HG03460 (cell line): ENCODE measurements at regions not wholly inside any gene's neighbourhood (a gene's known extent, or its start where the extent isn't known, plus 50 kb on each side); places are given as distances from the start of the nearest gene placed in this dataset.

Experiments used
- ATAC-seq: cut with Tn5 transposase; IDR thresholded peaks from one replicate; pipeline ENCODE4 v1.9.1; 2021; ENCODE audit not compliant: unreplicated experiment

DNA sequence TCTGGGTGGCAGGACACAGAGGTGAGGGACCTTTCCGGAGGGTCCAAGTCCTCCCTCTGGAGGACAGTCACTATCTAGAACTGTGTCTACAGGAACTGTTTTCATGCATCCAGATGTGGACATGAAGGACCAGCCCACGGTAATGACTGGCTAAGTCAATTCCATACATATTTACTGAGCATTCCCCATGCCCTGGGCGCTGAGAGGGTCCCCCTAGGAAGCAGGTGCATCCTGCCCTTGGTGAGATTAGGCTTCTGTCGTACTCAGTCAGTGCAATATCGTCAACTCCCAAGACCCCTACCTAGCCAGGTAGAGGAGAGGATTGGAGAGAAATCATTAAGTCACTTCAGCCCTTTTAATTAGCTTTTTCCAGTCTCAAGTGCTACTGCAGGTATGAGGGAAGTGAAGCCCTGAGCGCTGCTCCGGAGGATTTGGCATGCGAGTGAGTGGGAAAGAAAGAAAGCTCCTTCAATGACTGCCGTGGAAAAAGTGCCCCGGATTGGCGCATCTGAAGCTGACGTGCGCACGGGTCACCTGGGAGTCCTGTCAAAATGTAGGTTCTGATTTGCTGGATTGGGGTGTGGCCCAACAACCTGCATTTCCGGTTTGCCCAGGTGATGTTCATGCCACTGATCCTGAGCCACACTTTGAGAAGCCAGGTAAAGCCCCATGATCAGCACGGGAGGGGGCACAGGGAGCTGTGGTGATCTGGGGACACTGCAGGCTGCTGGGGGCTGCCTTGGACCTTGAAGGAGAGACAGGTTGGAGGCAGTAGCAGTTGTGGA, 367.4 kb upstream of the TNRC6C start:
- ATAC-seq = no peak

DNA sequence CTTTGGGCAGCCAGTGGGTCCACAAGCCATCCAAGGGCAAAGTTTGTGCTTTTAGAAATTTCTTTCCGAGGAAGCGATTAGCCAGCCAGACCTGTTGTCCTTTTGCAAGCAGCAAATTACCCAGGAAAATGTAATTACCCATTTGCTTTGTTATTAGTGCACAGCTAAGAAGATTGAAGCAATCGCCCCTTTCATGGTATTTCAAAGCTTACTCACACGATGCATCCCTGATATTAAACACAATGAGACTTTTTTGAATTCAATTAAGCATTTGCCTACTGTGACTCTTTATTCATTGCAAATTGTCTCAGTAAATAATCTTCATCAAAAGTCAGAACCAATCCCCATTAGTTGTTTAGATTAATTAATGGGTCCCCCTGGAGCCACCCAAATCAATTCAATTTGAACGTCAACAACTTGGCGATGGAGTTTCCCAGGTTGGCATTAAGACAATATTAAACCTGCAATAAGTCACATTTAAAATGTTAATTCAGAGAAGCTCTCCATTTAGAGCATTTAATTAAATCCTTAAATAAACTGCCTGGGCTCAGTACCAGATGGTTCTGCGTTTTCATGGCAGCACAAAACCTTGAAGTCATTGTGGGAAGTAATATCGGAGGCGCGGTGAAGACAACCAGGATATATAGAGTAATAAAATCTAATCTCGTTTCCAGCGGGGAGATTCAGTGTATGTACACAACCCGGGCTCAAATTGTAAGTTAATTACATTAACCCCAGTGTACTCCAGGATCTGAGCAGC, 366.2 kb upstream of the TNRC6C start:
- no peak for ATAC-seq

DNA sequence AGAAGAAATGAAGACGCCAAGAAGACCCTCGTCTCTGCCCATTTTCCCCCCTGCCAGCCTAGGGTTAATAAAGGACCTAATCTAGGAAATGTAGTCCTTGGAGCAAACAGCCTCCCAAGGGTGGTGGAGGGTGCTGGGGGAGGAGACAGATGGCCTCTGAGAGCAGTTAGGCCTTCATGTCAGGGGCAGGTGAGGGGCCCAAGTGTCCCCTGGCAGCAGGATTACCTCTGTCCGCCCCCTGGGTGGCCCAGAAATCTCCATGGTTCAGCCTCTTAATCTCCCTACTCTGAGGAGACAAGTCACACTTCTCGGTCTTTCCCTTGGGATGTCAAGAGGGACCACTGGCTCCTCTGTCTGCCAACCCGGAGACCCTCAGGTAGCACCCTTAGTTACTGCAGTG, 365.4 kb upstream of the TNRC6C start:
- no peak for ATAC-seq

DNA sequence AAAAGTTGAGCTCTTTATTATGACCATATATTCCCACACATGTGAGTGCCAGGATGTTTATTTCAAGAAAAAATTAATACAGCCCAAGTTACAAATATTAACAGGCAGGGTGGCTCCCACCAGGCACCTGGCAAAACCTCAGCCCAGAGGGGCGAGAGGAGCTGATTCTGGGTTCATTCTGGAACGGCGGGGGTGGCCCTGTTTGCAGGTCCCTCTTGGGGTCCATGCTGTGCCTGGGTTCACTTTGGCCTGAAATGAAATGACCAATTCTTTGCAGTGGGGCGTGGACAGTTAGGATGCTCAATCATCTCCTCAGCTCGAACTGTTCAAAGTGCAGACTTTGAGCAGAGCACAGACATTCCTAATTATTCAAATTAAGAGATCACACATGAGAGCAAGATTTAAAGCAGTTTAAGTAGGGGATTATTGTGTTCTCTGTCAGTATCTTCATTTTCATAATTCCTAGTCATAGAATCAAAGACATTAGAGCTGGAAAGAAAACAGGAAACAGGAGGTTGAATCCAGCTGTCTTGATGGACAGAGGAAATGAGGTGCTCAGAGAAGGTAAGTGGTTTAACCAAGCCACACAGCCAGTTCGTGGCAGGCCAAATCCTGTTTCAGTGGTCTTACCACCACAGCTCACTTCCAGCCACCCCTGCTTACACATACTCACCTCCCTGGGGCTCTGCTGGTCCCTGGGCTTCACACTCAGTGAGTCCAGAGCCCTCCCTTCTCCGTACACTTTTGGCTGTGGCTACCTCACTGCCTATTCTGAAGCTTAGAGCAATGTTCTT, 363.9 kb upstream of the TNRC6C start:
- ATAC-seq = no peak

DNA sequence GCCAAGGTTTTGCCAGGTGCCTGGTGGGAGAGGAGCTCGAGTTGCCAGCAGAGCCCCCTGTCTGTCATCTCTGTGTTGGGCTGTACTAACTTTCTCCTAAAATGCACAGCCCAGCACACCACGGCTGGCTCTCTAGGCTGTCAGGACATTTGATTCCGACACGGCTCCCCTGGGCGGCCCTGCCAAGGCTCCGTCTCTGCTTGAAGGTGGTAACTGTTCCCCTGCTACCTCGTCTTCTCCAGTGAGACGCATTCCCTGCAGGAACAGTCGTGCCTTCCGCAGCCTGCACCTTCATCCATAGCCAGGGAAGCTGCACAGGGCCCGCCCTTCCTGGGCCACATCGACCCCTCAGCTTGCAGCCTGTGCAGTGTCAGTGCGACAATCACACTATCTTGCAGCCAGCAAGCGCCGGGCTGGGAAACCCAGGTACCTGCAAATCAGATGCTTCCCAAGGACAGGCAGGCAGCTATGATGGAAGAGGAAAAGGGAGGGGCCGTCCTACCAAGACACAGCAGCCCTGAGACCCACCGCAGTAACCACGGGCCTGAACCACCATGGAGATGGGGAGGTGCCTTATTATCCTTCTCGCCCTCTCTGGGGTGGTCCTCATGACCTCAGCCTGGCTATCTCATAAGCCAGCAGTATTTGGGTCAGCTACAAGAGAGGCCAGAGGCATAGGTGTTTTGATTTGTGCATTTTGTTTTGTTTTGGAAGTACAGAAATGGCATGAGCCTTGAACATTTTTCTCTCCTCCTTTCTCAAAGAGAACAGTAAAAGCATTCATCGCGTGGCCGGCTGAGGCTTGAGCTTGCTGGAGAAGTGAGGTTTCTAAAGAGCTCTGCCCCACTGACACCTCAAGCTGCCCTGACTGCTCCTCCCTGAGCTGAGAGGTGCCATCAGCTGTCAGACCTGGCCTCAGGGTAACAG, 361.7 kb upstream of the TNRC6C start:
- no peak for ATAC-seq

DNA sequence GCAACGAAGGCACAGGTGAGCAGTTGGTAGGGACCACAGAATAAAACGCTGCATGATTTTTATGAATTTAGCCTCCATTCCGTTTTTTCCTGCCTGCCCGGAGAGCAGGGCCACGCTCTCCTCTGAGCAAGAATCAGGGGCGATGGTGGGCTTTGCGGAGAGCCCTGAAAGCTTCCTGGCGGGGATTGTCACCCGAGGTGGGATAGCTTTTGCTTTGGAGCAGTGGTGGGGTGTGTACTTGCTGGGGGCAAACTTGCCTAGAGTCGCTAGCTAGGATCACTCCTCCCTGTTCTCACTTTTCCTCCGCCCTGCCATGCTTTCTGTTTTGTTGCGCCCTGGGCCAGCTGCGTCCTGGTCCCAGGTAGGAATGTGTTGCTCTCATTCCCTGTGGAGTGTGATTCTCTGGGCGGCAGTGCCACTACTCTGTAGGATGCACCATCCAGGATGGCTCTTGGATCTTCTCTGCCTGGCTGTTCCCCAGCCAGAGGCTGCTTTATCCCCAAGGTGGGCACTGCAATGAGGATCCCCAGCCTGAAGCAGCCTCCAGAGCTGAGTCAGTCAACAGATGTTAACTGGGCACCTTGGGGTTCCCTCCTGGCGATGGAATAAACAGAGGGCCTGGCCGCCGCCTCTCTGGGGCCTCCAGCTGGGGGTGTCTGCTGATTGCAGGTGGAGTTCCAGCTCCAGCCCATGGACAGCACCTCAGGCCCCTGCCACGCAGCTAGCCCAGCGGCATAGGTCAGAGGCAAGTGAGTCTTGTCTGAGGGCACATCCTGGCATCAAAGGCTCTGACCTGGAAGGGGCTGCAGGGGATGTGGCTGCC, 360.9 kb upstream of the TNRC6C start:
- no peak for ATAC-seq

DNA sequence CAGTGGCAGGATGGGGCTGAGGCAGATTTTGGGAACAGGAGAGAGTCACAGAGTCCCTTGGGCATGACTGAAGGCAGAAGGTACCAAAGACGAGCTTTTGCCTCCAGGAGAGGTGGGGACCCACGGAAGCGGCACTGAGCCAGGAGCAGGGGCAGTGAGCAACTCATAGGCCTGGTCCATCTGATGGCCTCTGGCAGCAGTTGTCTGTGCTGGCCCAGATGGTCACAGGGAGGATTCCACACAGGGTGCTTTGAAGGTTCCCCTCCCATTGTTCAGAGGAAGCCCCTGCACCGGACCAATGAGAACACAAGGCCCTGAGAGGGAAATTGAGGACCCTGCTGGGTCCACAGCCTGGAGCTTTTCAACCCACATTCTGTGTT, 360.3 kb upstream of the TNRC6C start:
- ATAC-seq = no peak

DNA sequence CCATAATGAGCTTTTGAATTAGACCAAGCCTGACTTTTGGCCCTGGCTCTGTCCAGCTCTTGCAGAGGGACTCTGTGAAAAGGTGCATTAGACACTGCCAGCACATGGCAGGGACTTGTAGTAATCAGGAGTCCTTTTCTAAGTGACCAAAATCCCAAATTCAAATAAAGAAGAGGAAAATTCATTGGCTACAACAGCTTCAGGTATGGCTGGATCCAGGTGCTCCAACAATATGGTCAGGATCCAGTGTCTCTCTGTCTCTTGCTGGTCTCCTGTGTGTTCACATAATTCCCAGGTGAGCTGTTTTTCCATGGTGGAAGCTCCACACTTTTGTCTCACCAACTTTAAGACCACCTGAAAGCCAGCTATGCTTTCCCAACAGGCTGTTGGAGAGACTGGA, 358.8 kb upstream of the TNRC6C start:
- ATAC-seq = no peak

DNA sequence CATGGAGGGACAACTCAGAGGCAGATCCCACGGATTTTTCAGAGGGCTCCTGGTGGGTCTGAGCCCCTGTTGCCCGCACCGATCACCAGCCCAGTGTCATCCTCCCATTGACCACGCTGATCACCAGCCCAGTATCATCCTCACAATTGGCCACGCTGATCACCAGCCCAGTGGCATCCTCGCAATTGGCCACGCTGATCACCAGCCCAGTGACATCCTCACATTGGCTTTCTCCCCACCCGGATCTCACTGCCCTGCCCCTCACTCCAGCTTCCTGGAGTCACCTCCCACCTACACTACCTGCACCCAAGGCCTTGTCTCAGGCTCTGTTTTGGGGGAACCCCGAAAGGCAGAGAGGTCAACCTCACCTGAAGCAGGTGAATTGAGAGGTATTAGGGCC, 358.2 kb upstream of the TNRC6C start:
- ATAC-seq = no peak

DNA sequence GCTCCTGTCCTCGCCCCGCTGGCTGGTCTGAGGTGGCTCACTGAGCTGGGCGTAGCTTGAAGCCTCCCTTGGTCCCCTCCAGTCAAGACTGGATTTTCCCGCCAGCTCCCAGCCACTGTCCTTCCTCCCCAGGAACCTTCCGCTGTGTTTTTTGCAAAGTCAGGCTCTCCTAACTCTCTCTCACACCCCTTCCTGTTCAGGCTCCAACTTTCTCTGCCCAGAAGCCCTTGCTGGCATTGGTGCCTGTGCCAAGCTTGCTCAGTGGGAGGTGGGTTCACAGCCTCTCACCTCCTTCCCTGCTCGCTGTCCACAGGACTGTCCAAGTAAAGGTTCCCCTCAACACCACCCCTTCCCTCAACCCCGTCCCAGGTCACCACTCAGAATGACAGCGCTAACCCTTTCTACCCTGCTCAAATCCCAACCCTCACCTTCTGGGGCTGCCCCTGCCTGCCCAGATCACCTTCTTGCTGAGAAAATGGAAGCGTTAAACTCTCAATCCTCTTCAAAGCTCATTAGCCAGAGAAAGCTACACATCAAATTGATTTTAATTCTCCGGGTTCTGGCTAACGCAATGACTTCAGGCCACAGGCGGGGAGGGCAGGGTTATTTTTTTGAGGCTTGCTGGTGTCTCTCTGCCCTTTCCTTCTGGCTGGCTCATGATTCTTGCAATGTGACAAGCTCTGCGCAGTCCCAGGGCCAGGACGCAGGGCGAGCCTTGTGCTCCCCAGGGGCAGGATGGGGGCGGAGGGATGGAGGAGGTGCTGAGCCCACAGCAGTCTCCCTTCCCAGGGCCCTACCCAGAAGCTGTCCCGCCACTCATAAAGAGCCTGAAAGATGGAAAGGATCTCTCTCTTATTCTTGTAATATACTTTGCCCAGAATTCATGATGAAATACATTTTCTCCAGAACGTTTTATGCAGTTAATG, 357.2 kb upstream of the TNRC6C start:
- no peak for ATAC-seq

DNA sequence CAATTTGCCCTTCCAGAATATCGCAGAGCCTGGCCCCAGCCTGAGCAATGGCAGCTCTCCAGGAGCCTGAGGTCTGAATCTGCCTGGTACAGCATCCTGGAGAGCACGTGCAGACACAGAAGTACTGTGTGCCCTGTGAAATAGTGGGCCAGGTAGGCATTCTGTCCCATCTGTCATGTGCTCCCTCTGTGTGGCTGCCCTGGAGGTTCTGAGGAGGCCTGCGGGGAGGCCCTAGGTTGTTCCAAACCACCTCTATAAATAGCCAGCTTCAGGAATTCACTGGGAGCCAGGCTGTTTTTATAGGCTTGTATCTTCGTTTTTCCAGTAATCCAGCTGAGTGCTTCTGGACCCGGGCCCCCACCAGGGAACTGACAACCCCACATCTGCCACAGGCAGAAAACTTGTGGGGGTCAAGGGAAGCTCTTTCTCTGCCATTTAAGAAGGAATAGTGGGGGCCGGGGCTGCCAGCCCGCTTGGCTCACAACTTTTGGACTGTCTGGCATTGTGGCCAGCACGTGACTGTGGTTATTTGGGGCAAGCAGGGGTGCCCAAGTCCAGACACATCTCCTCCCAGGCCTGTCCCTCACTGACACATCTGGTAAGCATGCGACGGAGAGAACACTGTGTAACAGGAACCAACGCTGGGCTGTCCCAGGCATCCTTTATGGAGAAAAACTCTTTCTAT, 356.3 kb upstream of the TNRC6C start:
- no peak for ATAC-seq

DNA sequence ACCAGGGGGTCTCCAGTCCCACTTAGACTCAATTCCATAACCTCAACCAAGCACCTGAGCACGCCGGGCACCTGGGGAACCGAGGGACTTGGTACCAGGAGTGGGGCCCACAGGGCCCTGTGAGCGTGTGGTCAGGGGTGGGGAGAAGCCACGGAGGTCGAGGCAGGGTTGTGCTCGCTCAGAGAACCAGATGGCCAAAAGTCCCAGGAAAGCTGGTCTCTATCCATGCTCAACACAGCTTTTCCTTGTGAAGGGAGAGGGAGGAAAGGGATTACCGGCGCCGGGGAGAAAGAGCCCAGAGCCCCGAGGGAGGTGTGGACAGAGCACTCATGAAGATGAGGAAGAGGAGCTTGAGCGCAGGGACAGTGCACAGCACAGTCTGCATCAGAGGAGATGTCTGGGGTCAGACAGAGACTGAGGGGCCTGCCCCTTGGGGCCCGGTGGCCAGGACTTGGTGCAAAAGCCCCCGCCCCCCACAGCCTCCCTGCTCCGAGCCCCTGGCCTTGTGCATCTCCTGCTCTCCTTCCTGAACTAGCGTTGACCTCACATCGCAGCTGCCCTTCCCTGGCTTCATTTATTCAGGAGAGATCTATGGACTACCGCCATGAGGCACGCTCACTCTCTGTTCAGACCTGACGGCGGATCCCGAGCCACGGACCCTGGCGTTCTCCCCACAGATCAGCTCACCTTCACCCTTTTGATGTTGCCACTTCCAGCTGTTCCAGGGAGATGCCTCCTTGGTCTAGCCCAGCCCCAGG, 355.4 kb upstream of the TNRC6C start:
- ATAC-seq = no peak

DNA sequence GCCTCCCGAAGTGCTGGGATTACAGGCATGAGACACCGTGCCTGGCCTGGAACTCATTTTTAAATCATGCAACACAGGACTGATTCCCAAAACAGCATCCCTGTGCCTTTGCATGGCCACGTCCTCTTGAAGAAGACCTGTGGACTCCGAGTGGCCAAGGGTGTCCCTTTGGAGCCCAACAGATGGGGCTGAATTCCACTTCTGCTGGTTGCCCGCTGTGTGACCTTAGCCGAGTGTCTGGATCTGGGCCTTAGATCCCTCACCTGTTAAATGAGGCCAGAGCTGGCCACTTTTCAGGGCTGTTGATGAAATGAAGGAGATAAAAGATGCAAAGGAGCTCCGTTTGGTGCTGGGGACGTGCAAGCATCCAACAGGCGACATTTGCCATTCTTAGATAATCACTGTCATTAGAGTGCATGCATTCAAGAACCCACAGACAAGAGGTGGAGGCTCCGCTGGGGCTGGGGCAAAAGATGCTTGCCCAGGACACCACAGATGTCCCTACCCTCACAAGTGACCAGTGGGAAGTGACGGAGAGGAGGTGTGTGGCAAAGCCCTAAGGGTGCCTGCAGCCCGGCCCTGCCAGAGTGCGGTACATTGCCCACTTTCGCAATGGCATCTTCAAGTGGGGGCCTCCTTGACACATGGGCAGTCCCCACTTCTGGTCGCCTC, 354.1 kb upstream of the TNRC6C start:
- ATAC-seq = no peak

DNA sequence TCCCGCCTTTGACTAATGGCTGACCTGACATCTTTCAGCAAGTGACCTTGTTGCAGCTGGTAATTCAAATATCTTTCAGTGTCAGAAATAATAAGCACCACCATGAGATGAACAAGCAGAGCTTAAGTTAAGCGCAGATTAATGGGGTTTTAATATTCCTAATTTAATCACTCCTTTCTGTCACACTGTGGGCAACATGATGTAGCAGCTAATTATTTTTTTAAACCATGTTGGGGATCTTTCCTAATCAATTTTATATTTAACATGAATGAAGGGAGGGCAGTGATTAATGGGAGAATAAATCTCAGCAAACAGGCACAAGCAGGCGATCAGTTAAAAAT, 353.6 kb upstream of the TNRC6C start:
- ATAC-seq = no peak

DNA sequence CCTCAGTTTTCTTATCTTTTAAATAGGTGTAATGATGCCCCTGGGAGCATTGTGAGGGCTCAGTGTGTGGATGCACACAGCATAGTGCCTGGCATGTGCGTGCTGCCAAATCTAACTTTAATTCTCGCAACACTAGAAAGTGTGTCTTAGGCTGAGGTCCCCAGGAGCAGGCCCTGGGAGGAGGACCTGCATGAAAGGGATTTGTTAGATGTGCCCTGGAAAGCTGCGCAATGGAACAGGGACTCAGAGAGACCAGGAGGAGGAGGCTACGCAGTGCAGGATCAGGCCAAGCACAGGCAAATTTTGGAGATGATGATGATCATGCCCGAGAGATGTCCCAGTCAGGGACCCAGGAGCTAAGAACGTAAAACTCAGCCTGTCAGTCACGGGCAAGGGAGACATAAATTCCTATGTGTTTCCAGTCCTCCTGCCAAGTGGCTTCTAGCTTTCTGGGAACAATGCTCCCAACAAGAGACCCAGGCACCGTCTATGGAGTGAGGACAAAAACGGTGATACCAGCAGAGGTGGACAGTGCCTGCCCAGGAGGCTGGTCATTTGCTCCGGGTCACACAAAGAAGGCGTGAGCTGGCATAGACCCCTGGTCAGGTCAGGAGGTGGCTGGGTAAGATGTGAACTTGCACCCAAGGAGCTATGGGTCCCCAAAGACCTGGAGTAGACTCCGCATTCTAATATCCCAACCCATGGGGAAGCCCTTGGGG, 352.2 kb upstream of the TNRC6C start:
- ATAC-seq = no peak

DNA sequence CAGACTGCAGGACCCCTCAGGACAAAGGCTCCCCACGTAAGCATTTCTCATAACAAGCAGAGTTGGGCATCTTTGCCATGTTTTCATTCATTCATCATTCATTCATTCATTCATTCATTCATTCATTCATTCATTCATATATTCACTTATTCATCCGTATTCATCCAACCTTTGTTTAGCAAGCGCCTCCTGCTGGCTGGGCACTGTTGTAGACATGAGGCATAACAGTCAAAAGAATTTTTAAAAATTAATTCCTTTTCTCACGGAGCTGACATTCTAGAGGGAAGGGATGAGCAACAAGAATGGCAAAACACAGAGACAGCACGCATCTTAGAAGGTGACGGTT, 351.7 kb upstream of the TNRC6C start:
- no peak for ATAC-seq

DNA sequence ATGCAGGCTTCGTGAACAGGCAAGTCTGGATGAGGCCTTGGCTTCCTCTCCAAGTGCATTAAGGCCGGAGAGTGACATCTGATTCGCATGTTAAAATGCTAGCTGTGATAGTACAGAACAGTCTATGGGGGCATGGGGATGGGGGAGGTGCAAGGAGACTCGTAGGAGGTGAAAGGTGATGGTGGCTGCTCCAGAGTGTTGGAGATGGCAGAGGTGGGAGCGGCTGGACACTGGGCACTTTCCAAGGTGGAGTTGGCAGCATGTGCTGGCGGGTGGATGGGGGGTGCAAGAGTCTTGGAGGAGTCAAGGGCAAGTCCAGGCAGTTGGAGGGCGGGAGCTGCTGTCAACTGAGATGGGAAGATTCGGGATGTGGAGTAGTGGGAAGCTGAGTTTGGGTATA, 350.9 kb upstream of the TNRC6C start:
- ATAC-seq = no peak
